PC-3 (cell line): ENCODE measurements at regions not wholly inside any gene's neighbourhood (a gene's known extent, or its start where the extent isn't known, plus 50 kb on each side); places are given as distances from the start of the nearest gene placed in this dataset.

Experiments
- CTCF ChIP-seq: fragments of 300-600 bp; sonication (generic); conservative IDR thresholded peaks from 2 replicates; pipeline ENCODE4 v1.5.1; 2017; ENCODE audit warnings: antibody characterized with exemption, low read depth, mild to moderate bottlenecking, low read length
- EZH2 ChIP-seq: fragments of 300-600 bp; sonication (generic); IDR thresholded peaks from one replicate; pipeline ENCODE4 v1.6.1; 2017; ENCODE audit warnings: antibody characterized with exemption, mild to moderate bottlenecking, low read length; ENCODE audit not compliant: unreplicated experiment
- EZH2phosphoT487 ChIP-seq: fragments of 300-600 bp; sonication (generic); IDR thresholded peaks from 2 replicates; pipeline ENCODE4 v1.6.1; 2018; ENCODE audit warnings: mild to moderate bottlenecking, antibody characterized with exemption, low read length, borderline replicate concordance

- no peak for TF ChIP-seq CTCF
- TF ChIP-seq EZH2, result no peak
- TF ChIP-seq EZH2phosphoT487, result no peak
These were observed 189.3 kb downstream of the ANKRD30B start for GRCh38 chr18:14937271-14937670.
